HEK293 (cell line): ENCODE measurements at regions not wholly inside any gene's neighbourhood (a gene's known extent, or its start where the extent isn't known, plus 50 kb on each side); places are given as distances from the start of the nearest gene placed in this dataset.
A peak's percentile ranks its signal among the peaks of the same experiment; 100 is the strongest.

ENCODE experiments used
- GLIS2 ChIP-seq: fragments of 450-650 bp; formaldehyde crosslinking; IDR thresholded peaks from 2 replicates; pipeline ENCODE4 v1.5.1; 2016; ENCODE audit warnings: missing biosample characterization, missing genetic modification characterization
- HOXC10 ChIP-seq: sonication (generic); formaldehyde crosslinking; IDR thresholded peaks from 2 replicates; pipeline ENCODE4 v1.8.1; 2023; ENCODE audit warnings: mild to moderate bottlenecking, missing genetic modification reagents
- KLF1 ChIP-seq: fragments of 450-650 bp; formaldehyde crosslinking; IDR thresholded peaks from 2 replicates; pipeline ENCODE4 v1.5.1; 2016; ENCODE audit warnings: missing biosample characterization, missing genetic modification characterization
- MZF1 ChIP-seq: fragments of 450-650 bp; formaldehyde crosslinking; IDR thresholded peaks from 2 replicates; pipeline ENCODE4 v1.5.1; 2017; ENCODE audit warnings: missing biosample characterization, missing genetic modification characterization, borderline replicate concordance
- OVOL3 ChIP-seq: fragments of 450-650 bp; formaldehyde crosslinking; IDR thresholded peaks from 2 replicates; pipeline ENCODE4 v1.5.1; 2016; ENCODE audit warnings: missing biosample characterization, missing genetic modification characterization
- RBAK ChIP-seq: fragments of 450-650 bp; formaldehyde crosslinking; IDR thresholded peaks from 2 replicates; pipeline ENCODE4 v1.5.1; 2016; ENCODE audit warnings: missing biosample characterization, missing genetic modification characterization
- SETDB1 ChIP-seq: IDR thresholded peaks from one replicate; pipeline ENCODE4 v1.6.1; 2017; ENCODE audit warnings: mild to moderate bottlenecking, low read length, moderate library complexity, mixed read lengths; ENCODE audit not compliant: insufficient read length
- ZBTB20 ChIP-seq: fragments of 450-650 bp; formaldehyde crosslinking; IDR thresholded peaks from 2 replicates; pipeline ENCODE4 v1.5.1; 2016; ENCODE audit warnings: missing biosample characterization, missing genetic modification characterization
- ZNF248 ChIP-seq: fragments of 450-650 bp; formaldehyde crosslinking; IDR thresholded peaks from 2 replicates; pipeline ENCODE4 v1.5.1; 2017; ENCODE audit warnings: missing biosample characterization, missing genetic modification characterization
- ZNF324 ChIP-seq: fragments of 450-650 bp; formaldehyde crosslinking; IDR thresholded peaks from 2 replicates; pipeline ENCODE4 v1.5.1; 2016; ENCODE audit warnings: missing biosample characterization, missing genetic modification characterization
- ZNF341 ChIP-seq: fragments of 450-650 bp; formaldehyde crosslinking; IDR thresholded peaks from 2 replicates; pipeline ENCODE4; 2016; ENCODE audit warnings: low read depth, missing biosample characterization, missing genetic modification characterization
- ZNF350 ChIP-seq: fragments of 450-650 bp; formaldehyde crosslinking; IDR thresholded peaks from 2 replicates; pipeline ENCODE4 v1.5.0; 2017; ENCODE audit warnings: missing biosample characterization, mild to moderate bottlenecking, missing genetic modification characterization
- ZNF391 ChIP-seq: fragments of 450-650 bp; formaldehyde crosslinking; IDR thresholded peaks from 2 replicates; pipeline ENCODE4 v1.5.1; 2016; ENCODE audit warnings: low read depth, missing biosample characterization, missing genetic modification characterization, borderline replicate concordance
- ZNF426 ChIP-seq: fragments of 450-650 bp; formaldehyde crosslinking; IDR thresholded peaks from 2 replicates; pipeline ENCODE4 v1.5.1; 2017; ENCODE audit warnings: missing biosample characterization, missing genetic modification characterization, mild to moderate bottlenecking, inconsistent platforms, moderate library complexity
- ZNF544 ChIP-seq: fragments of 450-650 bp; formaldehyde crosslinking; IDR thresholded peaks from 2 replicates; pipeline ENCODE4 v1.5.0; 2017; ENCODE audit warnings: missing biosample characterization, missing genetic modification characterization
- ZNF549 ChIP-seq: fragments of 450-650 bp; IDR thresholded peaks from 2 replicates; pipeline ENCODE4 v1.5.1; 2018; ENCODE audit warnings: missing biosample characterization, missing genetic modification characterization, mild to moderate bottlenecking, inconsistent platforms, moderate library complexity
- ZNF596 ChIP-seq: fragments of 450-650 bp; IDR thresholded peaks from 2 replicates; pipeline ENCODE4 v1.5.0; 2018; ENCODE audit warnings: missing biosample characterization, mild to moderate bottlenecking, missing genetic modification characterization, moderate library complexity
- ZNF626 ChIP-seq: fragments of 450-650 bp; sonication (Bioruptor Pico); formaldehyde crosslinking; IDR thresholded peaks from 2 replicates; pipeline ENCODE4 v1.5.1; 2018; ENCODE audit warnings: missing biosample characterization, missing genetic modification characterization, inconsistent platforms
- ZNF660 ChIP-seq: fragments of 450-650 bp; IDR thresholded peaks from 2 replicates; pipeline ENCODE4 v1.5.1; 2018; ENCODE audit warnings: missing biosample characterization, mild to moderate bottlenecking, missing genetic modification characterization
- ZNF701 ChIP-seq: fragments of 450-650 bp; formaldehyde crosslinking; IDR thresholded peaks from 2 replicates; pipeline ENCODE4 v1.5.1; 2016; ENCODE audit warnings: missing biosample characterization, missing genetic modification characterization
- ZNF768 ChIP-seq: fragments of 450-650 bp; formaldehyde crosslinking; IDR thresholded peaks from 2 replicates; pipeline ENCODE4 v1.5.1; 2018; ENCODE audit warnings: missing biosample characterization, mild to moderate bottlenecking, missing genetic modification characterization
- ZSCAN23 ChIP-seq: fragments of 450-650 bp; formaldehyde crosslinking; IDR thresholded peaks from 2 replicates; pipeline ENCODE4 v1.5.1; 2016; ENCODE audit warnings: missing biosample characterization, missing genetic modification characterization
- TF ChIP-seq, protein P1 (sequence below): fragments of 450-650 bp; formaldehyde crosslinking; IDR thresholded peaks from 2 replicates; pipeline ENCODE4 v1.5.1; 2016; ENCODE audit warnings: missing biosample characterization, missing genetic modification characterization
- TF ChIP-seq, protein P2 (sequence below): fragments of 450-650 bp; formaldehyde crosslinking; IDR thresholded peaks from 2 replicates; pipeline ENCODE4 v1.5.1; 2016; ENCODE audit warnings: missing biosample characterization, missing genetic modification characterization, borderline replicate concordance
- TF ChIP-seq, protein P3 (sequence below): fragments of 450-650 bp; formaldehyde crosslinking; IDR thresholded peaks from 2 replicates; pipeline ENCODE4 v1.5.1; 2016; ENCODE audit warnings: missing biosample characterization, missing genetic modification characterization, low read depth
- TF ChIP-seq, protein P4 (sequence below): fragments of 450-650 bp; formaldehyde crosslinking; optimal IDR thresholded peaks from 2 replicates; pipeline ENCODE3; 2016; ENCODE audit warnings: missing biosample characterization, mild to moderate bottlenecking, missing genetic modification characterization
- TF ChIP-seq, protein P5 (sequence below): fragments of 450-650 bp; formaldehyde crosslinking; IDR thresholded peaks from 2 replicates; pipeline ENCODE4 v1.5.1; 2016; ENCODE audit warnings: missing biosample characterization, missing genetic modification characterization
- TF ChIP-seq, protein P6 (sequence below): fragments of 450-650 bp; formaldehyde crosslinking; IDR thresholded peaks from 2 replicates; pipeline ENCODE4 v1.5.1; 2016; ENCODE audit warnings: missing biosample characterization, missing genetic modification characterization
- TF ChIP-seq, protein P7 (sequence below): fragments of 450-650 bp; formaldehyde crosslinking; IDR thresholded peaks from 2 replicates; pipeline ENCODE4; 2016; ENCODE audit warnings: missing biosample characterization, missing genetic modification characterization
- TF ChIP-seq, protein P8 (sequence below): fragments of 450-650 bp; formaldehyde crosslinking; IDR thresholded peaks from 2 replicates; pipeline ENCODE4 v1.5.1; 2016; ENCODE audit warnings: missing biosample characterization, missing genetic modification characterization

DNA sequence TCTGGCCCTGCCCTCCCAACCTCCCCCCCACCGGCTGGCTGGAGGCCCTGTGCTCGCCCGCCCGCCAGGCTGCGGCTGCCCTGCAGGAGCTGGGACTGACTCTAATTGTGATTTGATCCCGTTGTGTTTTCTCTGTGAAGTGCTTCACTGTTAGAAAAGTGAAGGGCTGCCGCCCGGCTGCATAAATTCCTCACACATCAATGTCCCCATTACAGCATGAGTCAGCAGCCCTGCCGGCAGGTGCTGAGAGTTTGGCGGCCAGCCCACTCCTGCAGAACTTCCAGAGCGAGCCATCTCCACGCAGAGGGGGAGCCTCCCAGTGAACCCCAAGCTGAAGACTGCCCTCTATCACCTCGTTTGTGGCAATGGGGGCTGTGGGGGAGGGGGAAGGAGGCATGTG, 137.9 kb downstream of the DLL1 start (continued):
- TF ChIP-seq ZNF660 (peak; percentile 88), GLIS2 (tag by site-specific recombination) (no peak), ZNF248 (tag by site-specific recombination) (no peak), ZNF626 (tag by site-specific recombination) (no peak), ZNF350 (no peak), SETDB1 (no peak), ZNF341 (no peak), ZNF426 (tag by site-specific recombination) (no peak), KLF1 (tag by site-specific recombination) (no peak; the same call in 1 of the 2 replicates), ZNF768 (tag by site-specific recombination) (no peak), ZNF324 (no peak), RBAK (tag by site-specific recombination) (no peak), HOXC10 (CRISPR knock-in tag) (no peak), ZSCAN23 (tag by site-specific recombination) (no peak), ZNF701 (tag by site-specific recombination) (no peak), ZNF544 (tag by site-specific recombination) (no peak), OVOL3 (tag by site-specific recombination) (peak; percentile 99), ZNF596 (tag by site-specific recombination) (no peak), ZNF549 (tag by site-specific recombination) (no peak), MZF1 (tag by site-specific recombination) (no peak), ZNF391 (tag by site-specific recombination) (no peak), ZBTB20 (peak; percentile 78)
- TF ChIP-seq, protein P1, sequence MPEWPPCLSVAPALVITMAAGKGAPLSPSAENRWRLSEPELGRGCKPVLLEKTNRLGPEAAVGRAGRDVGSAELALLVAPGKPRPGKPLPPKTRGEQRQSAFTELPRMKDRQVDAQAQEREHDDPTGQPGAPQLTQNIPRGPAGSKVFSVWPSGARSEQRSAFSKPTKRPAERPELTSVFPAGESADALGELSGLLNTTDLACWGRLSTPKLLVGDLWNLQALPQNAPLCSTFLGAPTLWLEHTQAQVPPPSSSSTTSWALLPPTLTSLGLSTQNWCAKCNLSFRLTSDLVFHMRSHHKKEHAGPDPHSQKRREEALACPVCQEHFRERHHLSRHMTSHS (tag by site-specific recombination): no peak
- TF ChIP-seq, protein P2, sequence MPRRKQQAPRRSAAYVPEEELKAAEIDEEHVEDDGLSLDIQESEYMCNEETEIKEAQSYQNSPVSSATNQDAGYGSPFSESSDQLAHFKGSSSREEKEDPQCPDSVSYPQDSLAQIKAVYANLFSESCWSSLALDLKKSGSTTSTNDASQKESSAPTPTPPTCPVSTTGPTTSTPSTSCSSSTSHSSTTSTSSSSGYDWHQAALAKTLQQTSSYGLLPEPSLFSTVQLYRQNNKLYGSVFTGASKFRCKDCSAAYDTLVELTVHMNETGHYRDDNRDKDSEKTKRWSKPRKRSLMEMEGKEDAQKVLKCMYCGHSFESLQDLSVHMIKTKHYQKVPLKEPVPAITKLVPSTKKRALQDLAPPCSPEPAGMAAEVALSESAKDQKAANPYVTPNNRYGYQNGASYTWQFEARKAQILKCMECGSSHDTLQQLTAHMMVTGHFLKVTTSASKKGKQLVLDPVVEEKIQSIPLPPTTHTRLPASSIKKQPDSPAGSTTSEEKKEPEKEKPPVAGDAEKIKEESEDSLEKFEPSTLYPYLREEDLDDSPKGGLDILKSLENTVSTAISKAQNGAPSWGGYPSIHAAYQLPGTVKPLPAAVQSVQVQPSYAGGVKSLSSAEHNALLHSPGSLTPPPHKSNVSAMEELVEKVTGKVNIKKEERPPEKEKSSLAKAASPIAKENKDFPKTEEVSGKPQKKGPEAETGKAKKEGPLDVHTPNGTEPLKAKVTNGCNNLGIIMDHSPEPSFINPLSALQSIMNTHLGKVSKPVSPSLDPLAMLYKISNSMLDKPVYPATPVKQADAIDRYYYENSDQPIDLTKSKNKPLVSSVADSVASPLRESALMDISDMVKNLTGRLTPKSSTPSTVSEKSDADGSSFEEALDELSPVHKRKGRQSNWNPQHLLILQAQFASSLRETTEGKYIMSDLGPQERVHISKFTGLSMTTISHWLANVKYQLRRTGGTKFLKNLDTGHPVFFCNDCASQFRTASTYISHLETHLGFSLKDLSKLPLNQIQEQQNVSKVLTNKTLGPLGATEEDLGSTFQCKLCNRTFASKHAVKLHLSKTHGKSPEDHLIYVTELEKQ (tag by site-specific recombination): 0 out of 2 replicates have a peak, but pooled peaks have one; percentile 54
- TF ChIP-seq, protein P3, sequence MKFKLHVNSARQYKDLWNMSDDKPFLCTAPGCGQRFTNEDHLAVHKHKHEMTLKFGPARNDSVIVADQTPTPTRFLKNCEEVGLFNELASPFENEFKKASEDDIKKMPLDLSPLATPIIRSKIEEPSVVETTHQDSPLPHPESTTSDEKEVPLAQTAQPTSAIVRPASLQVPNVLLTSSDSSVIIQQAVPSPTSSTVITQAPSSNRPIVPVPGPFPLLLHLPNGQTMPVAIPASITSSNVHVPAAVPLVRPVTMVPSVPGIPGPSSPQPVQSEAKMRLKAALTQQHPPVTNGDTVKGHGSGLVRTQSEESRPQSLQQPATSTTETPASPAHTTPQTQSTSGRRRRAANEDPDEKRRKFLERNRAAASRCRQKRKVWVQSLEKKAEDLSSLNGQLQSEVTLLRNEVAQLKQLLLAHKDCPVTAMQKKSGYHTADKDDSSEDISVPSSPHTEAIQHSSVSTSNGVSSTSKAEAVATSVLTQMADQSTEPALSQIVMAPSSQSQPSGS: no peak
- TF ChIP-seq, protein P4, sequence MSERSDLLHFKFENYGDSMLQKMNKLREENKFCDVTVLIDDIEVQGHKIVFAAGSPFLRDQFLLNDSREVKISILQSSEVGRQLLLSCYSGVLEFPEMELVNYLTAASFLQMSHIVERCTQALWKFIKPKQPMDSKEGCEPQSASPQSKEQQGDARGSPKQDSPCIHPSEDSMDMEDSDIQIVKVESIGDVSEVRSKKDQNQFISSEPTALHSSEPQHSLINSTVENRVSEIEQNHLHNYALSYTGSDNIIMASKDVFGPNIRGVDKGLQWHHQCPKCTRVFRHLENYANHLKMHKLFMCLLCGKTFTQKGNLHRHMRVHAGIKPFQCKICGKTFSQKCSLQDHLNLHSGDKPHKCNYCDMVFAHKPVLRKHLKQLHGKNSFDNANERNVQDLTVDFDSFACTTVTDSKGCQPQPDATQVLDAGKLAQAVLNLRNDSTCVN (tag by site-specific recombination): no peak
- TF ChIP-seq, protein P5, sequence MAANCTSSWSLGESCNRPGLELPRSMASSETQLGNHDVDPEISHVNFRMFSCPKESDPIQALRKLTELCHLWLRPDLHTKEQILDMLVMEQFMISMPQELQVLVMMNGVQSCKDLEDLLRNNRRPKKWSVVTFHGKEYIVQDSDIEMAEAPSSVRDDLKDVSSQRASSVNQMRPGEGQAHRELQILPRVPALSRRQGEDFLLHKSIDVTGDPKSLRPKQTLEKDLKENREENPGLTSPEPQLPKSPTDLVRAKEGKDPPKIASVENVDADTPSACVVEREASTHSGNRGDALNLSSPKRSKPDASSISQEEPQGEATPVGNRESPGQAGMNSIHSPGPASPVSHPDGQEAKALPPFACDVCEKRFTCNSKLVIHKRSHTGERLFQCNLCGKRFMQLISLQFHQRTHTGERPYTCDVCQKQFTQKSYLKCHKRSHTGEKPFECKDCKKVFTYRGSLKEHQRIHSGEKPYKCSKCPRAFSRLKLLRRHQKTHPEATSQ (tag by site-specific recombination): no peak
- TF ChIP-seq, protein P6, sequence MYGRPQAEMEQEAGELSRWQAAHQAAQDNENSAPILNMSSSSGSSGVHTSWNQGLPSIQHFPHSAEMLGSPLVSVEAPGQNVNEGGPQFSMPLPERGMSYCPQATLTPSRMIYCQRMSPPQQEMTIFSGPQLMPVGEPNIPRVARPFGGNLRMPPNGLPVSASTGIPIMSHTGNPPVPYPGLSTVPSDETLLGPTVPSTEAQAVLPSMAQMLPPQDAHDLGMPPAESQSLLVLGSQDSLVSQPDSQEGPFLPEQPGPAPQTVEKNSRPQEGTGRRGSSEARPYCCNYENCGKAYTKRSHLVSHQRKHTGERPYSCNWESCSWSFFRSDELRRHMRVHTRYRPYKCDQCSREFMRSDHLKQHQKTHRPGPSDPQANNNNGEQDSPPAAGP (tag by site-specific recombination): peak; percentile 79; the same call in 1 of the 2 replicates
- TF ChIP-seq, protein P7, sequence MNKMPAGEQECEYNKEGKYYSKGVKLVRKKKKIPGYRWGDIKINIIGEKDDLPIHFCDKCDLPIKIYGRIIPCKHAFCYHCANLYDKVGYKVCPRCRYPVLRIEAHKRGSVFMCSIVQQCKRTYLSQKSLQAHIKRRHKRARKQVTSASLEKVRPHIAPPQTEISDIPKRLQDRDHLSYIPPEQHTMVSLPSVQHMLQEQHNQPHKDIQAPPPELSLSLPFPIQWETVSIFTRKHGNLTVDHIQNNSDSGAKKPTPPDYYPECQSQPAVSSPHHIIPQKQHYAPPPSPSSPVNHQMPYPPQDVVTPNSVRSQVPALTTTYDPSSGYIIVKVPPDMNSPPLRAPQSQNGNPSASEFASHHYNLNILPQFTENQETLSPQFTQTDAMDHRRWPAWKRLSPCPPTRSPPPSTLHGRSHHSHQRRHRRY (tag by site-specific recombination): no peak
- TF ChIP-seq, protein P8, sequence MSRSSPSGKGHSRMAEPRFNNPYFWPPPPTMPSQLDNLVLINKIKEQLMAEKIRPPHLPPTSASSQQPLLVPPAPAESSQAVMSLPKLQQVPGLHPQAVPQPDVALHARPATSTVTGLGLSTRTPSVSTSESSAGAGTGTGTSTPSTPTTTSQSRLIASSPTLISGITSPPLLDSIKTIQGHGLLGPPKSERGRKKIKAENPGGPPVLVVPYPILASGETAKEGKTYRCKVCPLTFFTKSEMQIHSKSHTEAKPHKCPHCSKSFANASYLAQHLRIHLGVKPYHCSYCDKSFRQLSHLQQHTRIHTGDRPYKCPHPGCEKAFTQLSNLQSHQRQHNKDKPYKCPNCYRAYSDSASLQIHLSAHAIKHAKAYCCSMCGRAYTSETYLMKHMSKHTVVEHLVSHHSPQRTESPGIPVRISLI (tag by site-specific recombination): no peak
